HEK293 (cell line): ENCODE measurements at regions not wholly inside any gene's neighbourhood (a gene's known extent, or its start where the extent isn't known, plus 50 kb on each side); places are given as distances from the start of the nearest gene placed in this dataset.

Source experiments
- CTCF ChIA-PET: fragments of 350-600 bp; formaldehyde crosslinking; extraction: SDS; loops from one replicate; lab custom pipeline; 2021; ENCODE audit warnings: antibody characterized with exemption; lab: Yijun Ruan, JAX
- POLR2A ChIA-PET: fragments of 300-600 bp; formaldehyde crosslinking; extraction: SDS; loops from one replicate; lab custom pipeline; 2020; ENCODE audit warnings: antibody characterized with exemption, inconsistent platforms; lab: Yijun Ruan, JAX
- H3K27ac ChIP-seq: fragments of 200-500 bp; sonication (Bioruptor generic); 2 replicates; pipeline ENCODE4 v1.5.1; 2014; ENCODE audit warnings: low read depth, low read length, control low read depth, inconsistent platforms; ENCODE audit errors: extremely low read depth
- H3K36me3 ChIP-seq, 2 experiments: fragments of 200-500 bp in 1 of 2; sonication (Bioruptor generic) in 1 of 2; 1 replicate in 1 of 2; 2 replicates in 1 of 2; pipeline ENCODE4 v1.5.1; 2014 to 2017; ENCODE audit warnings: inconsistent platforms in 2 of 2, low read length in 2 of 2; ENCODE audit not compliant: control insufficient read depth in 2 of 2, insufficient read depth in 1 of 2
- H3K4me1 ChIP-seq: fragments of 200-500 bp; sonication (Bioruptor generic); 2 replicates; pipeline ENCODE4 v1.5.1; 2014; ENCODE audit warnings: mild to moderate bottlenecking, low read length, inconsistent platforms; ENCODE audit not compliant: control insufficient read depth, insufficient read depth
- H3K4me3 ChIP-seq: 2 replicates; pipeline ENCODE4 v1.5.1; 2011; ENCODE audit warnings: low read depth, mild to moderate bottlenecking, control low read depth, low read length, moderate library complexity
- H3K9me3 ChIP-seq: fragments of 200-500 bp; sonication (Bioruptor generic); 2 replicates; pipeline ENCODE4 v1.5.1; 2014; ENCODE audit warnings: low read depth, low read length, inconsistent platforms; ENCODE audit not compliant: control insufficient read depth, insufficient read depth
- BCL11A ChIP-seq: fragments of 450-650 bp; formaldehyde crosslinking; IDR thresholded peaks from 2 replicates; pipeline ENCODE4 v1.5.1; 2016; ENCODE audit warnings: low read depth, missing biosample characterization, missing genetic modification characterization
- KLF16 ChIP-seq: fragments of 450-650 bp; formaldehyde crosslinking; IDR thresholded peaks from 2 replicates; pipeline ENCODE4 v1.5.1; 2017; ENCODE audit warnings: missing biosample characterization, missing genetic modification characterization
- OVOL3 ChIP-seq: fragments of 450-650 bp; formaldehyde crosslinking; IDR thresholded peaks from 2 replicates; pipeline ENCODE4 v1.5.1; 2016; ENCODE audit warnings: missing biosample characterization, missing genetic modification characterization
- PRDM6 ChIP-seq: fragments of 450-650 bp; formaldehyde crosslinking; IDR thresholded peaks from 2 replicates; pipeline ENCODE4 v1.5.1; 2017; ENCODE audit warnings: missing biosample characterization, missing genetic modification characterization
- REPIN1 ChIP-seq: fragments of 450-650 bp; formaldehyde crosslinking; IDR thresholded peaks from 2 replicates; pipeline ENCODE4 v1.5.1; 2017; ENCODE audit warnings: missing biosample characterization, missing genetic modification characterization, low read depth
- YY2 ChIP-seq: fragments of 450-650 bp; formaldehyde crosslinking; IDR thresholded peaks from 2 replicates; pipeline ENCODE4 v1.5.1; 2016; ENCODE audit warnings: missing biosample characterization, missing genetic modification characterization
- ZBTB11 ChIP-seq: fragments of 450-650 bp; formaldehyde crosslinking; conservative IDR thresholded peaks from 2 replicates; pipeline ENCODE4 v1.5.1; 2016; ENCODE audit warnings: low read depth, missing biosample characterization, missing genetic modification characterization
- ZNF121 ChIP-seq: fragments of 450-650 bp; formaldehyde crosslinking; IDR thresholded peaks from 2 replicates; pipeline ENCODE4 v1.5.1; 2016; ENCODE audit warnings: missing biosample characterization, missing genetic modification characterization
- ZNF132 ChIP-seq: fragments of 450-650 bp; formaldehyde crosslinking; IDR thresholded peaks from 2 replicates; pipeline ENCODE4 v1.5.1; 2017; ENCODE audit warnings: missing biosample characterization, missing genetic modification characterization, borderline replicate concordance
- ZNF138 ChIP-seq: fragments of 450-650 bp; formaldehyde crosslinking; IDR thresholded peaks from 2 replicates; pipeline ENCODE4 v1.5.1; 2016; ENCODE audit warnings: missing biosample characterization, missing genetic modification characterization, borderline replicate concordance
- ZNF140 ChIP-seq: fragments of 450-650 bp; formaldehyde crosslinking; IDR thresholded peaks from 2 replicates; pipeline ENCODE4 v1.5.1; 2016; ENCODE audit warnings: missing biosample characterization, missing genetic modification characterization
- ZNF175 ChIP-seq: fragments of 450-650 bp; formaldehyde crosslinking; IDR thresholded peaks from 2 replicates; pipeline ENCODE4 v1.5.1; 2016; ENCODE audit warnings: missing biosample characterization, missing genetic modification characterization
- ZNF341 ChIP-seq: fragments of 450-650 bp; formaldehyde crosslinking; IDR thresholded peaks from 2 replicates; pipeline ENCODE4; 2016; ENCODE audit warnings: low read depth, missing biosample characterization, missing genetic modification characterization
- ZNF518A ChIP-seq: fragments of 450-650 bp; formaldehyde crosslinking; conservative IDR thresholded peaks from 2 replicates; pipeline ENCODE4 v1.5.1; 2016; ENCODE audit warnings: low read depth, missing biosample characterization, missing genetic modification characterization
- ZNF544 ChIP-seq: fragments of 450-650 bp; formaldehyde crosslinking; IDR thresholded peaks from 2 replicates; pipeline ENCODE4 v1.5.0; 2017; ENCODE audit warnings: missing biosample characterization, missing genetic modification characterization
- ZNF555 ChIP-seq: fragments of 450-650 bp; formaldehyde crosslinking; conservative IDR thresholded peaks from 2 replicates; pipeline ENCODE4 v1.5.1; 2017; ENCODE audit warnings: missing biosample characterization, mild to moderate bottlenecking, missing genetic modification characterization, inconsistent platforms
- ZNF571 ChIP-seq: fragments of 450-650 bp; formaldehyde crosslinking; IDR thresholded peaks from 2 replicates; pipeline ENCODE4 v1.5.0; 2017; ENCODE audit warnings: missing biosample characterization, missing genetic modification characterization
- ZNF692 ChIP-seq: fragments of 450-650 bp; formaldehyde crosslinking; IDR thresholded peaks from 2 replicates; pipeline ENCODE4 v1.5.1; 2016; ENCODE audit warnings: missing biosample characterization, missing genetic modification characterization
- ZNF76 ChIP-seq: fragments of 450-650 bp; formaldehyde crosslinking; IDR thresholded peaks from 2 replicates; pipeline ENCODE4; 2016; ENCODE audit warnings: low read depth, missing biosample characterization, missing genetic modification characterization, borderline replicate concordance
- ZNF776 ChIP-seq: fragments of 450-650 bp; formaldehyde crosslinking; IDR thresholded peaks from 2 replicates; pipeline ENCODE4 v1.5.0; 2017; ENCODE audit warnings: missing biosample characterization, missing genetic modification characterization, borderline replicate concordance
- ZSCAN30 ChIP-seq: fragments of 450-650 bp; IDR thresholded peaks from 2 replicates; pipeline ENCODE4 v1.5.1; 2018; ENCODE audit warnings: missing biosample characterization, mild to moderate bottlenecking, missing genetic modification characterization, moderate library complexity
- ZXDB ChIP-seq: fragments of 450-650 bp; formaldehyde crosslinking; IDR thresholded peaks from 2 replicates; pipeline ENCODE4 v1.5.1; 2016; ENCODE audit warnings: missing biosample characterization, missing genetic modification characterization

GRCh38 chr2:234331566-234331965 lies 165.3 kb downstream of the ARL4C start (continued):
- no peak for TF ChIP-seq ZNF518A (tag by site-specific recombination)

- no peak for TF ChIP-seq ZNF341 (tag by site-specific recombination)
- no peak for TF ChIP-seq OVOL3 (tag by site-specific recombination)
- no peak for TF ChIP-seq ZNF175 (tag by site-specific recombination)
- no peak for TF ChIP-seq REPIN1 (tag by site-specific recombination)
- no peak for TF ChIP-seq ZNF138 (tag by site-specific recombination)
- TF ChIP-seq ZNF132 (tag by site-specific recombination): no peak
- TF ChIP-seq BCL11A (tag by site-specific recombination): no peak
- no peak for TF ChIP-seq ZNF76 (tag by site-specific recombination)
- no peak for TF ChIP-seq ZNF571 (tag by site-specific recombination)
- TF ChIP-seq ZNF121 (tag by site-specific recombination): no peak
- H3K9me3 ChIP-seq: no peaks in the 10 kb centered on the region
- H3K27ac ChIP-seq: no peak overlapping the region
- POLR2A ChIA-PET: no interaction called here
- CTCF ChIA-PET: no interaction called here
- no peaks in the 10 kb centered on the region for H3K36me3 ChIP-seq
- H3K4me3 ChIP-seq: no peak overlapping the region
- no peaks in the 10 kb centered on the region for H3K4me1 ChIP-seq
These were observed 166.0 kb downstream of the ARL4C start for GRCh38 chr2:234330902-234331301.

- no peak overlapping the region for H3K4me3 ChIP-seq
- ChIA-PET POLR2A (no interaction called here), CTCF (interaction anchor here (0.6 kb wide), 1 partner anchor 139 kb away, joined by 3 read pairs; no protein-coding TSS in a partner anchor)
- H3K27ac ChIP-seq: no peak overlapping the region
- H3K9me3 ChIP-seq: no peaks in the 10 kb centered on the region
- H3K36me3 ChIP-seq: no peaks in the 10 kb centered on the region
- H3K4me1 ChIP-seq: no peaks in the 10 kb centered on the region
- TF ChIP-seq PRDM6 (tag by site-specific recombination): no peak
- no peak for TF ChIP-seq ZXDB
- no peak for TF ChIP-seq ZNF776
- no peak for TF ChIP-seq ZNF555 (tag by site-specific recombination)
- no peak for TF ChIP-seq KLF16
- TF ChIP-seq ZBTB11 (tag by site-specific recombination): no peak
- no peak for TF ChIP-seq ZNF692
- no peak for TF ChIP-seq ZNF140 (tag by site-specific recombination)
- no peak for TF ChIP-seq ZSCAN30 (tag by site-specific recombination)
- TF ChIP-seq YY2: no peak
- TF ChIP-seq ZNF544 (tag by site-specific recombination): no peak
These were observed 167.5 kb downstream of the ARL4C start for GRCh38 chr2:234329202-234329960.
